Lower lobe of right lung (tissue), 2 donors: ENCODE measurements at regions not wholly inside any gene's neighbourhood (a gene's known extent, or its start where the extent isn't known, plus 50 kb on each side); places are given as distances from the start of the nearest gene placed in this dataset.

Experiments
- ATAC-seq, 2 donors: fragments of 200-7000 bp; cut with Tn5 transposase; one replicate each; pipeline ENCODE4 v1.9.1; 2020 to 2022; ENCODE audit warnings: mild to moderate bottlenecking in 2 of 2, moderate library complexity in 2 of 2
- DNase-seq: peaks from one replicate; pipeline ENCODE4 v3.0.0-alpha.2; 2020
- H3K27ac ChIP-seq: fragments of 200-600 bp; one replicate; pipeline ENCODE4 v1.8.0; 2022
- H3K27me3 ChIP-seq: fragments of 200-600 bp; one replicate; pipeline ENCODE4 v1.8.0; 2022; ENCODE audit warnings: low read depth
- H3K36me3 ChIP-seq: fragments of 200-600 bp; one replicate; pipeline ENCODE4 v1.8.0; 2022; ENCODE audit warnings: mild to moderate bottlenecking
- H3K4me1 ChIP-seq: fragments of 200-600 bp; one replicate; pipeline ENCODE4 v1.8.0; 2022
- H3K4me3 ChIP-seq: fragments of 200-600 bp; one replicate; pipeline ENCODE4 v1.8.0; 2022; ENCODE audit warnings: mild to moderate bottlenecking
- H3K9me3 ChIP-seq: fragments of 200-600 bp; one replicate; pipeline ENCODE4 v1.8.0; 2022
- CTCF ChIP-seq: fragments of 200-600 bp; IDR thresholded peaks from one replicate; pipeline ENCODE4 v1.8.0; 2022; ENCODE audit warnings: antibody characterized with exemption, mild to moderate bottlenecking
- intact Hi-C: fragments of 100-400 bp; cut with DNase I; formaldehyde crosslinking; loops from one replicate; pipeline ENCODE4 v1.11.0; 2022
- donor health status: DM: no; HTN: yes; CAD: no; lungs with severe emphysema.

DNA sequence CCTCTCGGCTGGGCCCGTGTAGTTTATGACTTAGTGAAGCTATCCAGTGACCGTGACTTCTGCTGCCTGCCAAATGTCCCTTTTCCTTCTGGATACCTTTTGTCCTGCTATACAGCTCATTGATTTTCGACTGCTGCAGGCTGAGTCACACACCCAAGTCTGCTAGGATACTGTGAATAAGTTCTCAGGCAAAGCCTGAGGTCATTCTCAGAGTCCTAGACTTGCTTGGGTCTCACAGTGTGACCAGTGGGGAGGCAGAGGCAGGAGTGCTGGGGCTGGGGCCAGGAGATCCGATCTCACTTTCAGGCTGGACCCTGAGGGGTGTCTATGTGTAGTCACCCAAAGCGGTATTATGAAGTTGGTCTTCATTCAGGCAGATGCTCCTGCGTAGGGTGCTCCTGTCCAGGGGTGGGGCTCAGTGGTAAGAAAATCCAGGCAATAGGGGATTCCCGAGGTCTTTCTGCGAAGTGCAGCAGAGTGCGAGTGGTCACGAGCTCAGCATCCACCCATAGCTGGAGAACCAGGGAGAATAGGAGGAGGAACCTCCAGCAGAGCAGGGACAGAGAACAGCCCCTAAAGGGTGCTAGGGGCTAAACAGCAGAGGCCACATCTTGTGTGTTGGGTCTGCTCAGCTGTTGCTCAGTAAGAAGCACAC lies 268.6 kb upstream of the NCKAP5 start:
- Histone ChIP-seq H3K27me3 (peaks cover 3% of the 10 kb centered on the region), H3K36me3 (no peaks in the 10 kb centered on the region), H3K27ac (no peak overlapping the region), H3K9me3 (no peaks in the 10 kb centered on the region), H3K4me1 (peaks cover 3% of the 10 kb centered on the region), H3K4me3 (no peak overlapping the region)
- DNase-seq (no peak), ATAC-seq (no peak)
- intact Hi-C loops: no loop called here
- TF ChIP-seq CTCF: no peak

DNA sequence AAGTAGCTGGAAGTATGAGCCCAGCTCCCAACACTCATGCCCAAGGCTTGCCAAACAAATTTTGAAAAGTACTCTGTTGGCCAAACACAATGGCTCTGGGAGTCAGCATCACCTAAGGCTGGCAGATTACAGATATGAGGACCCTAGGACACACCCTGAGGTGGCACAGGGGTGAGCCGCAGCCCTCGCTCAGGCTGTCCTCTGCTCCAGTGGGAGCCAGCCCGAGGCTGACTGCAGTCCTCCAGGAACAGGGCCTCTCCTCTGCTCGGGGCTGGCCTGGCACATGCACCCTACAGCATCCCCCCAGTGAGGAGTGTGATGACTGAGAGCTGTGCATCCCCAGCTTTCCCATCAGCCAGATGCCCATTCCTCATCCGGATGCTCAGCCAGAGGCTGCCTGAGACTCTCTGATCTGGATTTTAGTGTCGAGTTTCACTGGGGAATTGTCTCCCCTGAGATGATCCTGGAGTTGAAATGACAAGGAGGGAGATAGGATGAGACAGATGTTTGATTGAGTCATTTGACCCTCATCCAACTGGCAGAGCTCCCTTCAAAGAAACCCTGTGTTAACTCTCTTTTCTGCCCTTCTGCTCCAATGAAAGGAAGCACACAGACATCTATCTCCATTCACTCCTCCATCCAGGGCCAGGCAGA lies 269.3 kb upstream of the NCKAP5 start:
- no peak for DNase-seq

GRCh38 chr2:133838642-133839365 lies 270.5 kb upstream of the NCKAP5 start:
- ATAC-seq (no peak), DNase-seq (no peak)
- intact Hi-C loops: no loop called here
- Histone ChIP-seq H3K4me3 (no peak overlapping the region), H3K4me1 (peaks cover 9% of the 10 kb centered on the region), H3K27ac (no peak overlapping the region), H3K36me3 (no peaks in the 10 kb centered on the region), H3K27me3 (peaks cover 3% of the 10 kb centered on the region), H3K9me3 (no peaks in the 10 kb centered on the region)
- TF ChIP-seq CTCF: no peak

More for the DNA sequence above, 269.3 kb upstream of the NCKAP5 start:
- Histone ChIP-seq H3K27ac (no peak overlapping the region), H3K9me3 (no peaks in the 10 kb centered on the region), H3K4me1 (peaks cover 9% of the 10 kb centered on the region), H3K27me3 (peaks cover 3% of the 10 kb centered on the region), H3K36me3 (no peaks in the 10 kb centered on the region), H3K4me3 (no peak overlapping the region)
- intact Hi-C loops: no loop called here
- peak in 1 of 2 donors; percentile 10 for ATAC-seq
- no peak for TF ChIP-seq CTCF

DNA sequence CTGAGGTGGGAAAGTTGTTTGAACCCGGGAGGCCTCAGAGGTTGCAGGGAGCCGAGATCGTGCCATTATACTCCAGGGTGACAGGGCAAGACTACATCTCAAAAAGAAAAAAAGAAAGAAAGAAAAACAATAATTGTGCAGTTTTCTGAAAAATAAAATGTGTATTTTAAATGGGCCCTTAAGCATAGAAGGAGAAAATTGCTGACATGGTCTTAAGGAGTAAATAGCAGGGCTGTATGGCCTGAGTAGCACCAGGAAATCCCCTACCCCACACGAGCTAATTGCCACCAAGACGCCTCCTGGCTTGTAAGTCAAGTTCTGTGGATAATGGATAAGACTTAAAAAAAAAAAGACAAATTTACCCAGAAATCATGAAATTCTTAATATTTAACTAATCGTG lies 271.4 kb upstream of the NCKAP5 start:
- Histone ChIP-seq H3K4me3 (no peak overlapping the region), H3K36me3 (no peaks in the 10 kb centered on the region), H3K4me1 (peaks cover 9% of the 10 kb centered on the region), H3K27me3 (peaks cover 3% of the 10 kb centered on the region), H3K9me3 (no peaks in the 10 kb centered on the region), H3K27ac (no peak overlapping the region)
- no peak for TF ChIP-seq CTCF
- DNase-seq (no peak), ATAC-seq (no peak)
- intact Hi-C loops: no loop called here

DNA sequence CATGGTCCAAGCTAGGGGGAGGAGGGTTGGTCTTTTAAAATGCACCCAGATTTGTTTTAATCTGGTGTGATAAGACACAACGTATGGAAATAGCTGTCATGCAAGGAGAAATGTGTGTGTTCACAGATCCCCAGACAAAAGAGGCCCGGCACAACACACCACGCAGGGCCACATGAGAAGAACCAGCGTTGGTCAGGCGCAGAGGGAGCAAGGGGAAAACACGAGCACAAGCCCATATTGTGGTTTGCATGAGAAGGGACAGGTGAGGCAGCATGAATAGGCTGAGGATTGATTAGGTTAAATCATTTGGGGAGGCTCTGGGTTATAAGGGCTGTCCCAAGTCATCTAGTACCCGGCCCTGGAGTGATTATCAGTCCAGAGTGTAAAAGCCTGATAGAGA lies 272.5 kb upstream of the NCKAP5 start:
- peaks cover 3% of the 10 kb centered on the region for H3K27me3 ChIP-seq
- no peak for ATAC-seq
- no peak for DNase-seq
- no peak for TF ChIP-seq CTCF
- H3K36me3 ChIP-seq: no peaks in the 10 kb centered on the region
- H3K27ac ChIP-seq: no peak overlapping the region
- H3K9me3 ChIP-seq: no peaks in the 10 kb centered on the region
- intact Hi-C loops: no loop called here
- no peak overlapping the region for H3K4me3 ChIP-seq
- peaks cover 9% of the 10 kb centered on the region for H3K4me1 ChIP-seq
